A549 (cell line): ENCODE measurements at regions not wholly inside any gene's neighbourhood (a gene's known extent, or its start where the extent isn't known, plus 50 kb on each side); places are given as distances from the start of the nearest gene placed in this dataset.

Source experiments
- ATAC-seq, 2 experiments: fragments of 200-7000 bp in 1 of 2; fragments of >200 bp in 1 of 2; cut with Nextera tagmentation in 1 of 2; cut with Tn5 transposase in 1 of 2; 3 replicates each; pipeline versions ENCODE4 v1.8.0 to v1.9.1; 2018 to 2020; ENCODE audit warnings: mild to moderate bottlenecking in 1 of 2, moderate library complexity in 1 of 2
- CTCF ChIA-PET: fragments of 300-600 bp; sonication (Branson Sonifier 250); formaldehyde crosslinking; extraction: SDS; loops from one replicate; lab custom pipeline; 2021; ENCODE audit warnings: antibody characterized with exemption, inconsistent platforms; lab: Yijun Ruan, JAX
- POLR2A ChIA-PET: fragments of 350-600 bp; formaldehyde crosslinking; extraction: SDS; loops from one replicate; lab custom pipeline; 2021; ENCODE audit warnings: antibody characterized with exemption, inconsistent platforms; lab: Yijun Ruan, JAX
- DNase-seq, 2 experiments: peaks; one replicate each; pipeline versions ENCODE4 v3.0.0 to v3.0.0-alpha.2; 2011 to 2016; ENCODE audit warnings: low read depth in 1 of 2, low spot score in 1 of 2
- FAIRE-seq: peaks from 2 replicates; lab custom pipeline; 2011; peaks lifted over from hg19 to GRCh38; lab: Jason Lieb, UNC
- H3K27ac ChIP-seq, 2 experiments: fragments of >200 bp; sonication (Bioruptor Twin); formaldehyde crosslinking; 3 replicates each; pipeline ENCODE4 v1.5.1; 2016 to 2017
- H3K4me1 ChIP-seq: fragments of >200 bp; sonication (Bioruptor Twin); formaldehyde crosslinking; 3 replicates; pipeline ENCODE4 v1.6.1; 2016
- H3K4me2 ChIP-seq: fragments of >200 bp; sonication (Bioruptor Twin); formaldehyde crosslinking; 3 replicates; pipeline ENCODE4 v1.6.1; 2016
- H3K4me3 ChIP-seq: fragments of >200 bp; sonication (Bioruptor Twin); formaldehyde crosslinking; 3 replicates; pipeline ENCODE4 v1.5.1; 2016
- H3K9me3 ChIP-seq: fragments of >200 bp; sonication (Bioruptor Twin); formaldehyde crosslinking; 3 replicates; pipeline ENCODE4 v1.6.1; 2016
- BHLHE40 ChIP-seq: IDR thresholded peaks from 2 replicates; pipeline ENCODE4 v1.6.1; 2012; ENCODE audit warnings: low read depth, low read length, inconsistent platforms
- CEBPB ChIP-seq, 2 experiments: fragments of >200 bp in 1 of 2; sonication (Bioruptor Twin) in 1 of 2; formaldehyde crosslinking in 1 of 2; IDR thresholded peaks; 2 replicates each; pipeline ENCODE4 v1.6.1; 2012 to 2016
- CHD2 ChIP-seq: fragments of 150-350 bp; IDR thresholded peaks from 2 replicates; pipeline ENCODE4 v1.6.1; 2014; ENCODE audit warnings: low read length; ENCODE audit not compliant: partially characterized antibody
- E2F6 ChIP-seq: IDR thresholded peaks from 2 replicates; pipeline ENCODE4 v1.6.1; 2012; ENCODE audit warnings: low read depth, borderline replicate concordance
- EHF ChIP-seq: fragments of 250-450 bp; sonication (Bioruptor Pico); IDR thresholded peaks from 2 replicates; pipeline ENCODE4 v1.5.0; 2020; ENCODE audit warnings: mild to moderate bottlenecking
- ELK1 ChIP-seq: fragments of 150-350 bp; IDR thresholded peaks from 2 replicates; pipeline ENCODE4 v1.6.1; 2014; ENCODE audit warnings: low read depth, mild to moderate bottlenecking, low read length
- HDAC2 ChIP-seq: fragments of 200-600 bp; sonication (generic); IDR thresholded peaks from 2 replicates; pipeline ENCODE4 v1.6.1; 2016
- HEYL ChIP-seq: fragments of 250-450 bp; sonication (Bioruptor Pico); IDR thresholded peaks from 2 replicates; pipeline ENCODE4 v1.8.0; 2021; ENCODE audit warnings: mild to moderate bottlenecking, moderate library complexity
- HMGXB4 ChIP-seq: fragments of 250-450 bp; sonication (Bioruptor Pico); IDR thresholded peaks from 2 replicates; pipeline ENCODE4 v1.5.0; 2021; ENCODE audit warnings: mild to moderate bottlenecking, moderate library complexity, borderline replicate concordance
- HOXB13 ChIP-seq: fragments of 250-450 bp; sonication (Bioruptor Pico); IDR thresholded peaks from 2 replicates; pipeline ENCODE4 v1.5.0; 2020; ENCODE audit warnings: low read depth, mild to moderate bottlenecking, moderate library complexity
- HOXB5 ChIP-seq: fragments of 250-450 bp; sonication (Bioruptor Pico); IDR thresholded peaks from 2 replicates; pipeline ENCODE4 v1.5.0; 2020; ENCODE audit warnings: mild to moderate bottlenecking, moderate library complexity
- JUNB ChIP-seq: fragments of >200 bp; sonication (Bioruptor Twin); formaldehyde crosslinking; IDR thresholded peaks from 2 replicates; pipeline ENCODE4 v1.6.1; 2016
- KDM1A ChIP-seq: fragments of 200-600 bp; sonication (generic); IDR thresholded peaks from 2 replicates; pipeline ENCODE4 v1.6.1; 2016; ENCODE audit warnings: low read depth, mild to moderate bottlenecking
- MAX ChIP-seq: IDR thresholded peaks from 2 replicates; pipeline ENCODE4 v1.6.1; 2012
- MAZ ChIP-seq: fragments of 150-350 bp; IDR thresholded peaks from 2 replicates; pipeline ENCODE4 v1.6.1; 2014; ENCODE audit warnings: antibody characterized with exemption, low read depth, low read length, borderline replicate concordance
- NFE2L2 ChIP-seq: fragments of 150-350 bp; conservative IDR thresholded peaks from 2 replicates; pipeline ENCODE4 v1.6.1; 2014; ENCODE audit warnings: low read length
- PHF8 ChIP-seq: fragments of 200-600 bp; sonication (generic); IDR thresholded peaks from 2 replicates; pipeline ENCODE4 v1.6.1; 2016; ENCODE audit warnings: low read depth, mild to moderate bottlenecking, antibody characterized with exemption, moderate library complexity, borderline replicate concordance
- POLR2A ChIP-seq: IDR thresholded peaks from 2 replicates; pipeline ENCODE4 v1.6.1; 2012; ENCODE audit warnings: mild to moderate bottlenecking, low read length
- RARB ChIP-seq: fragments of 250-450 bp; sonication (Bioruptor Pico); IDR thresholded peaks from 2 replicates; pipeline ENCODE4 v1.8.0; 2021; ENCODE audit warnings: mild to moderate bottlenecking, moderate library complexity
- RFX5 ChIP-seq: fragments of 450-650 bp; IDR thresholded peaks from 2 replicates; pipeline ENCODE4 v1.7.1; 2014; ENCODE audit warnings: antibody characterized with exemption, mild to moderate bottlenecking, moderate library complexity
- RNF2 ChIP-seq: fragments of 200-600 bp; sonication (generic); IDR thresholded peaks from 2 replicates; pipeline ENCODE4 v1.6.1; 2016; ENCODE audit warnings: low read depth, mild to moderate bottlenecking, antibody characterized with exemption, moderate library complexity, borderline replicate concordance
- TFCP2L1 ChIP-seq: fragments of 250-450 bp; sonication (Bioruptor Pico); IDR thresholded peaks from 2 replicates; pipeline ENCODE4 v1.5.0; 2021; ENCODE audit warnings: mild to moderate bottlenecking
- USF2 ChIP-seq: fragments of 450-650 bp; IDR thresholded peaks from 2 replicates; pipeline ENCODE4 v1.6.1; 2014; ENCODE audit warnings: antibody characterized with exemption
- ZNF302 ChIP-seq: fragments of 250-450 bp; sonication (Bioruptor Pico); IDR thresholded peaks from 2 replicates; pipeline ENCODE4 v1.9.0; 2021; ENCODE audit warnings: inconsistent platforms, mild to moderate bottlenecking, moderate library complexity
- WGBS: methylation state at CpG from one replicate; pipeline ENCODE4 v1.1.6; 2017; ENCODE audit errors: missing lambda C conversion rate; 5-methylcytosine and 5-hydroxymethylcytosine counted together

- no peak for TF ChIP-seq POLR2A
- no peak for TF ChIP-seq MAX
- TF ChIP-seq HOXB13 (CRISPR knock-in tag), result no peak
- TF ChIP-seq ZNF302 (CRISPR knock-in tag), result no peak
- TF ChIP-seq HMGXB4 (CRISPR knock-in tag), result no peak
- TF ChIP-seq HEYL, result no peak
- no peak for TF ChIP-seq PHF8
- TF ChIP-seq E2F6, result no peak
- no peak for TF ChIP-seq CEBPB (IDR thresholded peaks at IDR 0.05)
- TF ChIP-seq ELK1, result no peak
- no peak for TF ChIP-seq HDAC2
- no peak for TF ChIP-seq EHF (CRISPR knock-in tag)
- no peak for TF ChIP-seq MAZ
- TF ChIP-seq NFE2L2, result no peak
- TF ChIP-seq BHLHE40, result no peak
- no peak for TF ChIP-seq RNF2
- no peak for TF ChIP-seq TFCP2L1 (CRISPR knock-in tag)
- TF ChIP-seq USF2, result no peak
- TF ChIP-seq KDM1A, result no peak
Observed at GRCh38 chr3:118501152-118501551, 533.5 kb downstream of the IGSF11 start.

GRCh38 chr3:118504906-118505305 is 529.7 kb downstream of the IGSF11 start:
- no peak overlapping the region for H3K27ac ChIP-seq
- TF ChIP-seq MAZ (no peak), RFX5 (no peak), RARB (CRISPR knock-in tag) (no peak), CHD2 (no peak), EHF (CRISPR knock-in tag) (no peak), BHLHE40 (no peak), JUNB (no peak), HOXB5 (CRISPR knock-in tag) (no peak)
- DNase-seq (no peak), FAIRE-seq (no peak), ATAC-seq (no peak)
- ChIA-PET CTCF (no interaction called here), POLR2A (no interaction called here)
- H3K4me2 ChIP-seq, result no peak overlapping the region
- WGBS, result 61% methylated on average over 1 of the region's 1 CpG
- no peaks in the 10 kb centered on the region for H3K9me3 ChIP-seq
- no peak overlapping the region for H3K4me3 ChIP-seq
- H3K4me1 ChIP-seq, result no peaks in the 10 kb centered on the region

More at GRCh38 chr3:118501152-118501551, 533.5 kb downstream of the IGSF11 start:
- Histone ChIP-seq H3K27ac (no peak overlapping the region), H3K4me2 (no peak overlapping the region), H3K4me3 (no peak overlapping the region), H3K9me3 (no peaks in the 10 kb centered on the region), H3K4me1 (no peaks in the 10 kb centered on the region)
- ChIA-PET CTCF (no interaction called here), POLR2A (no interaction called here)
- FAIRE-seq (no peak), DNase-seq (peak; percentile 3 to 27), ATAC-seq (peak; percentile 62 to 70; a peak in 5 of 6 replicates)
- 8% methylated on average over 1 of the region's 1 CpG for WGBS
